A549 (cell line): ENCODE measurements at regions not wholly inside any gene's neighbourhood (a gene's known extent, or its start where the extent isn't known, plus 50 kb on each side); places are given as distances from the start of the nearest gene placed in this dataset.

Experiments used
- ATAC-seq, 2 experiments: fragments of 200-7000 bp in 1 of 2; fragments of >200 bp in 1 of 2; cut with Nextera tagmentation in 1 of 2; cut with Tn5 transposase in 1 of 2; 3 replicates each; pipeline versions ENCODE4 v1.8.0 to v1.9.1; 2018 to 2020; ENCODE audit warnings: mild to moderate bottlenecking in 1 of 2, moderate library complexity in 1 of 2
- CTCF ChIA-PET: fragments of 300-600 bp; sonication (Branson Sonifier 250); formaldehyde crosslinking; extraction: SDS; loops from one replicate; lab custom pipeline; 2021; ENCODE audit warnings: antibody characterized with exemption, inconsistent platforms; lab: Yijun Ruan, JAX
- POLR2A ChIA-PET: fragments of 350-600 bp; formaldehyde crosslinking; extraction: SDS; loops from one replicate; lab custom pipeline; 2021; ENCODE audit warnings: antibody characterized with exemption, inconsistent platforms; lab: Yijun Ruan, JAX
- DNase-seq, 2 experiments: peaks; one replicate each; pipeline versions ENCODE4 v3.0.0 to v3.0.0-alpha.2; 2011 to 2016; ENCODE audit warnings: low read depth in 1 of 2, low spot score in 1 of 2
- FAIRE-seq: peaks from 2 replicates; lab custom pipeline; 2011; peaks lifted over from hg19 to GRCh38; lab: Jason Lieb, UNC
- H3K27ac ChIP-seq, 2 experiments: fragments of >200 bp; sonication (Bioruptor Twin); formaldehyde crosslinking; 3 replicates each; pipeline ENCODE4 v1.5.1; 2016 to 2017
- H3K4me1 ChIP-seq: fragments of >200 bp; sonication (Bioruptor Twin); formaldehyde crosslinking; 3 replicates; pipeline ENCODE4 v1.6.1; 2016
- H3K4me2 ChIP-seq: fragments of >200 bp; sonication (Bioruptor Twin); formaldehyde crosslinking; 3 replicates; pipeline ENCODE4 v1.6.1; 2016
- H3K4me3 ChIP-seq: fragments of >200 bp; sonication (Bioruptor Twin); formaldehyde crosslinking; 3 replicates; pipeline ENCODE4 v1.5.1; 2016
- H3K9me3 ChIP-seq: fragments of >200 bp; sonication (Bioruptor Twin); formaldehyde crosslinking; 3 replicates; pipeline ENCODE4 v1.6.1; 2016
- ATOH8 ChIP-seq: fragments of 250-450 bp; sonication (Bioruptor Pico); IDR thresholded peaks from 2 replicates; pipeline ENCODE4 v1.5.0; 2020; ENCODE audit warnings: low read depth, mild to moderate bottlenecking, moderate library complexity
- CBX2 ChIP-seq: fragments of 200-600 bp; sonication (generic); IDR thresholded peaks from 2 replicates; pipeline ENCODE4 v1.6.1; 2016; ENCODE audit warnings: low read depth, mild to moderate bottlenecking, borderline replicate concordance
- CBX8 ChIP-seq: fragments of 200-600 bp; sonication (generic); IDR thresholded peaks from 2 replicates; pipeline ENCODE4 v1.6.1; 2016
- CEBPB ChIP-seq, 2 experiments: fragments of >200 bp in 1 of 2; sonication (Bioruptor Twin) in 1 of 2; formaldehyde crosslinking in 1 of 2; IDR thresholded peaks; 2 replicates each; pipeline ENCODE4 v1.6.1; 2012 to 2016
- EHMT2 ChIP-seq: fragments of 200-600 bp; sonication (generic); IDR thresholded peaks from 2 replicates; pipeline ENCODE4 v1.6.1; 2016; ENCODE audit warnings: antibody characterized with exemption, low read depth, mild to moderate bottlenecking, moderate library complexity
- ESRRA ChIP-seq: fragments of 150-350 bp; IDR thresholded peaks from 2 replicates; pipeline ENCODE4 v1.6.1; 2014; ENCODE audit warnings: mild to moderate bottlenecking, low read length, borderline replicate concordance
- GATA3 ChIP-seq: IDR thresholded peaks from 2 replicates; pipeline ENCODE4 v1.6.1; 2012; ENCODE audit warnings: borderline replicate concordance
- HDAC2 ChIP-seq: fragments of 200-600 bp; sonication (generic); IDR thresholded peaks from 2 replicates; pipeline ENCODE4 v1.6.1; 2016
- JUN ChIP-seq, 2 experiments: fragments of >200 bp; sonication (Bioruptor Twin); formaldehyde crosslinking; IDR thresholded peaks; 2 replicates in 1 of 2; 3 replicates in 1 of 2; pipeline ENCODE4 v1.6.1; 2016 to 2017
- JUNB ChIP-seq: fragments of >200 bp; sonication (Bioruptor Twin); formaldehyde crosslinking; IDR thresholded peaks from 2 replicates; pipeline ENCODE4 v1.6.1; 2016
- KDM1A ChIP-seq: fragments of 200-600 bp; sonication (generic); IDR thresholded peaks from 2 replicates; pipeline ENCODE4 v1.6.1; 2016; ENCODE audit warnings: low read depth, mild to moderate bottlenecking
- NFE2L2 ChIP-seq: fragments of 150-350 bp; conservative IDR thresholded peaks from 2 replicates; pipeline ENCODE4 v1.6.1; 2014; ENCODE audit warnings: low read length
- NPAS2 ChIP-seq: fragments of 250-450 bp; sonication (Bioruptor Pico); IDR thresholded peaks from 2 replicates; pipeline ENCODE4 v1.8.0; 2022; ENCODE audit warnings: mild to moderate bottlenecking, moderate library complexity, borderline replicate concordance
- NR3C1 ChIP-seq: fragments of >200 bp; sonication (Bioruptor Twin); formaldehyde crosslinking; IDR thresholded peaks from 3 replicates; pipeline ENCODE4 v1.6.1; 2017
- PBX3 ChIP-seq: IDR thresholded peaks from 2 replicates; pipeline ENCODE4 v1.6.1; 2012
- POLR2AphosphoS2 ChIP-seq: conservative IDR thresholded peaks from 2 replicates; pipeline ENCODE4 v1.6.1; 2012; ENCODE audit warnings: low read length, improper control_type of control experiment, inconsistent platforms
- RAD21 ChIP-seq, 2 experiments: fragments of >200 bp in 1 of 2; sonication (Bioruptor Twin) in 1 of 2; formaldehyde crosslinking in 1 of 2; IDR thresholded peaks in 1 of 2; conservative IDR thresholded peaks in 1 of 2; 2 replicates in 1 of 2; 3 replicates in 1 of 2; pipeline ENCODE4 v1.6.1; 2012 to 2018; ENCODE audit warnings: inconsistent platforms in 1 of 2
- RARB ChIP-seq: fragments of 250-450 bp; sonication (Bioruptor Pico); IDR thresholded peaks from 2 replicates; pipeline ENCODE4 v1.8.0; 2021; ENCODE audit warnings: mild to moderate bottlenecking, moderate library complexity
- REST ChIP-seq: fragments of 200-600 bp; sonication (generic); IDR thresholded peaks from 2 replicates; pipeline ENCODE4 v1.6.1; 2016; ENCODE audit warnings: antibody characterized with exemption, mild to moderate bottlenecking, moderate library complexity
- SREBF2 ChIP-seq: fragments of 450-650 bp; IDR thresholded peaks from 2 replicates; pipeline ENCODE4 v1.6.1; 2014; ENCODE audit warnings: mild to moderate bottlenecking, moderate library complexity
- TFCP2L1 ChIP-seq: fragments of 250-450 bp; sonication (Bioruptor Pico); IDR thresholded peaks from 2 replicates; pipeline ENCODE4 v1.5.0; 2021; ENCODE audit warnings: mild to moderate bottlenecking
- ZSCAN20 ChIP-seq: fragments of 250-450 bp; sonication (Bioruptor Pico); IDR thresholded peaks from 2 replicates; pipeline ENCODE4 v1.8.0; 2022; ENCODE audit warnings: mild to moderate bottlenecking, moderate library complexity
- WGBS: methylation state at CpG from one replicate; pipeline ENCODE4 v1.1.6; 2017; ENCODE audit errors: missing lambda C conversion rate; 5-methylcytosine and 5-hydroxymethylcytosine counted together

GRCh38 chr2:113827426-113827825 lies 62.5 kb upstream of the ACTR3 start (continued):
- no peak for TF ChIP-seq REST
- no peak for TF ChIP-seq CBX8
- TF ChIP-seq JUNB: no peak

- Histone ChIP-seq H3K4me1 (peaks cover 8% of the 10 kb centered on the region), H3K27ac (no peak overlapping the region), H3K4me2 (no peak overlapping the region), H3K9me3 (no peaks in the 10 kb centered on the region), H3K4me3 (no peak overlapping the region)
- CTCF ChIA-PET: no interaction called here
- TF ChIP-seq NR3C1 (no peak), POLR2AphosphoS2 (no peak), GATA3 (no peak), CBX2 (no peak), ATOH8 (CRISPR knock-in tag) (no peak), RARB (CRISPR knock-in tag) (no peak), RAD21 (conservative IDR thresholded peaks at IDR 0.05 in 1 of 2, IDR thresholded peaks at IDR 0.05 in 1 of 2) (no peak), REST (no peak), HDAC2 (no peak), SREBF2 (no peak), KDM1A (no peak), PBX3 (no peak), EHMT2 (no peak), CEBPB (IDR thresholded peaks at IDR 0.05) (no peak), JUN (IDR thresholded peaks at IDR 0.05) (no peak), TFCP2L1 (no peak), NFE2L2 (no peak), ESRRA (no peak), NPAS2 (no peak), ZSCAN20 (CRISPR knock-in tag) (no peak)
- POLR2A ChIA-PET: no interaction called here
- ATAC-seq (no peak), FAIRE-seq (no peak), DNase-seq (no peak)
- WGBS: 75% methylated on average over 4 of the region's 4 CpGs
Observed at GRCh38 chr2:113826346-113827285, 63.3 kb upstream of the ACTR3 start.
